Astrocyte (in vitro differentiated cells and primary cell): ENCODE measurements at regions not wholly inside any gene's neighbourhood (a gene's known extent, or its start where the extent isn't known, plus 50 kb on each side); places are given as distances from the start of the nearest gene placed in this dataset.
A peak's percentile ranks its signal among the peaks of the same experiment; 100 is the strongest.

ENCODE experiments used
- DNase-seq: peaks from one replicate; pipeline ENCODE4 v3.0.0-alpha.2; 2010; ENCODE audit warnings: low read depth
- FAIRE-seq: peaks from 2 replicates; lab custom pipeline; 2011; peaks lifted over from hg19 to GRCh38; lab: Jason Lieb, UNC
- H2AFZ ChIP-seq: 2 replicates; pipeline ENCODE4 v1.6.0; 2012; ENCODE audit warnings: low read depth, low read length, inconsistent platforms
- H3K27ac ChIP-seq: 2 replicates; pipeline ENCODE4 v1.5.1; 2011; ENCODE audit warnings: low read depth, low read length, inconsistent platforms
- H3K27me3 ChIP-seq: 2 replicates; pipeline ENCODE4 v1.6.0; 2011; ENCODE audit warnings: low read length, inconsistent platforms; ENCODE audit not compliant: insufficient read depth
- H3K36me3 ChIP-seq: 2 replicates; pipeline ENCODE4 v1.5.1; 2011; ENCODE audit warnings: low read length, inconsistent platforms; ENCODE audit not compliant: insufficient read depth
- H3K4me1 ChIP-seq: 2 replicates; pipeline ENCODE4 v1.5.1; 2011; ENCODE audit warnings: low read length, inconsistent platforms; ENCODE audit not compliant: insufficient read depth
- H3K4me2 ChIP-seq: 2 replicates; pipeline ENCODE4 v1.6.0; 2012; ENCODE audit warnings: low read length, inconsistent platforms
- H3K4me3 ChIP-seq: 2 replicates; pipeline ENCODE4 v1.5.1; 2011; ENCODE audit warnings: low read depth, mild to moderate bottlenecking, low read length, inconsistent platforms; ENCODE audit not compliant: insufficient read depth
- H3K79me2 ChIP-seq: 2 replicates; pipeline ENCODE4 v1.6.0; 2012; ENCODE audit warnings: mild to moderate bottlenecking, low read length, inconsistent platforms; ENCODE audit not compliant: insufficient read depth
- H3K9ac ChIP-seq: 2 replicates; pipeline ENCODE4 v1.6.0; 2012; ENCODE audit warnings: mild to moderate bottlenecking, low read length, inconsistent platforms
- H3K9me3 ChIP-seq: 2 replicates; pipeline ENCODE4 v1.5.1; 2012; ENCODE audit warnings: low read depth, mild to moderate bottlenecking, low read length, inconsistent platforms; ENCODE audit not compliant: insufficient read depth
- H4K20me1 ChIP-seq: 2 replicates; pipeline ENCODE4 v1.6.0; 2012; ENCODE audit warnings: low read length, inconsistent platforms; ENCODE audit not compliant: insufficient read depth
- H3K27ac Mint-ChIP-seq: one replicate; pipeline ENCODE4 v1.8.0; 2021; ENCODE audit warnings: mild to moderate bottlenecking, mixed read lengths; ENCODE audit not compliant: unreplicated experiment
- H3K27me3 Mint-ChIP-seq: one replicate; pipeline ENCODE4 v1.8.0; 2021; ENCODE audit warnings: low read depth, mixed read lengths; ENCODE audit not compliant: unreplicated experiment
- H3K36me3 Mint-ChIP-seq: one replicate; pipeline ENCODE4 v1.8.0; 2021; ENCODE audit warnings: low read depth, mixed read lengths; ENCODE audit not compliant: unreplicated experiment
- H3K4me1 Mint-ChIP-seq: one replicate; pipeline ENCODE4 v1.8.0; 2021; ENCODE audit warnings: low read depth, mixed read lengths; ENCODE audit not compliant: unreplicated experiment
- H3K4me3 Mint-ChIP-seq: one replicate; pipeline ENCODE4 v1.8.0; 2021; ENCODE audit warnings: mild to moderate bottlenecking, moderate library complexity, mixed read lengths; ENCODE audit not compliant: unreplicated experiment
- H3K9me3 Mint-ChIP-seq: one replicate; pipeline ENCODE4 v1.8.0; 2021; ENCODE audit warnings: mild to moderate bottlenecking, mixed read lengths; ENCODE audit not compliant: unreplicated experiment
- EZH2 ChIP-seq: IDR thresholded peaks from 2 replicates; pipeline ENCODE4 v1.6.1; 2012; ENCODE audit warnings: mild to moderate bottlenecking, low read length, inconsistent platforms; ENCODE audit not compliant: insufficient read depth
- TF ChIP-seq, protein P1 (sequence below): IDR thresholded peaks from 2 replicates; pipeline ENCODE4 v1.5.1; 2011; ENCODE audit warnings: low read depth, mild to moderate bottlenecking, inconsistent platforms, low read length, moderate library complexity; ENCODE audit not compliant: insufficient read depth

GRCh38 chr4:32506067-32506466, 1785.9 kb downstream of the PCDH7 start:
- Histone ChIP-seq H4K20me1 (no peaks in the 10 kb centered on the region), H3K36me3 (no peaks in the 10 kb centered on the region), H3K4me1 (no peaks in the 10 kb centered on the region), H3K79me2 (no peaks in the 10 kb centered on the region), H3K4me2 (no peak overlapping the region), H3K9me3 (no peaks in the 10 kb centered on the region), H2AFZ (no peak overlapping the region), H3K27me3 (no peaks in the 10 kb centered on the region), H3K9ac (no peak overlapping the region), H3K4me3 (no peak overlapping the region), H3K27ac (no peak overlapping the region)
- H3K4me3 Mint-ChIP-seq: no peak overlapping the region
- H3K27me3 Mint-ChIP-seq: no peaks in the 10 kb centered on the region
- no peak overlapping the region for H3K27ac Mint-ChIP-seq
- no peaks in the 10 kb centered on the region for H3K36me3 Mint-ChIP-seq
- DNase-seq: no peak
- TF ChIP-seq, protein P1, sequence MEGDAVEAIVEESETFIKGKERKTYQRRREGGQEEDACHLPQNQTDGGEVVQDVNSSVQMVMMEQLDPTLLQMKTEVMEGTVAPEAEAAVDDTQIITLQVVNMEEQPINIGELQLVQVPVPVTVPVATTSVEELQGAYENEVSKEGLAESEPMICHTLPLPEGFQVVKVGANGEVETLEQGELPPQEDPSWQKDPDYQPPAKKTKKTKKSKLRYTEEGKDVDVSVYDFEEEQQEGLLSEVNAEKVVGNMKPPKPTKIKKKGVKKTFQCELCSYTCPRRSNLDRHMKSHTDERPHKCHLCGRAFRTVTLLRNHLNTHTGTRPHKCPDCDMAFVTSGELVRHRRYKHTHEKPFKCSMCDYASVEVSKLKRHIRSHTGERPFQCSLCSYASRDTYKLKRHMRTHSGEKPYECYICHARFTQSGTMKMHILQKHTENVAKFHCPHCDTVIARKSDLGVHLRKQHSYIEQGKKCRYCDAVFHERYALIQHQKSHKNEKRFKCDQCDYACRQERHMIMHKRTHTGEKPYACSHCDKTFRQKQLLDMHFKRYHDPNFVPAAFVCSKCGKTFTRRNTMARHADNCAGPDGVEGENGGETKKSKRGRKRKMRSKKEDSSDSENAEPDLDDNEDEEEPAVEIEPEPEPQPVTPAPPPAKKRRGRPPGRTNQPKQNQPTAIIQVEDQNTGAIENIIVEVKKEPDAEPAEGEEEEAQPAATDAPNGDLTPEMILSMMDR: no peak
- TF ChIP-seq EZH2: no peak
- peaks cover 2% of the 10 kb centered on the region for H3K9me3 Mint-ChIP-seq
- H3K4me1 Mint-ChIP-seq: no peaks in the 10 kb centered on the region
- no peak for FAIRE-seq

GRCh38 chr4:32519060-32519459, 1798.9 kb downstream of the PCDH7 start:
- Mint-ChIP-seq H3K4me1 (no peaks in the 10 kb centered on the region), H3K27ac (no peak overlapping the region), H3K4me3 (no peak overlapping the region), H3K27me3 (no peaks in the 10 kb centered on the region), H3K36me3 (no peaks in the 10 kb centered on the region), H3K9me3 (no peaks in the 10 kb centered on the region)
- Histone ChIP-seq H3K36me3 (no peaks in the 10 kb centered on the region), H4K20me1 (no peaks in the 10 kb centered on the region), H3K9me3 (no peaks in the 10 kb centered on the region), H3K9ac (peak overlapping the region; percentile 43), H3K4me1 (no peaks in the 10 kb centered on the region), H2AFZ (peak overlapping the region; percentile 72), H3K4me2 (peak overlapping the region; percentile 74), H3K27me3 (no peaks in the 10 kb centered on the region), H3K79me2 (no peaks in the 10 kb centered on the region), H3K27ac (no peak overlapping the region), H3K4me3 (peak overlapping the region; percentile 33)
- no peak for FAIRE-seq
- TF ChIP-seq, protein P1: no peak
- TF ChIP-seq EZH2: no peak
- no peak for DNase-seq

GRCh38 chr4:32525420-32525819, 1805.3 kb downstream of the PCDH7 start:
- Histone ChIP-seq H3K9ac (no peak overlapping the region), H4K20me1 (no peaks in the 10 kb centered on the region), H3K4me3 (no peak overlapping the region), H3K4me2 (no peak overlapping the region), H3K27ac (no peak overlapping the region), H3K36me3 (no peaks in the 10 kb centered on the region), H3K4me1 (no peaks in the 10 kb centered on the region), H3K27me3 (no peaks in the 10 kb centered on the region), H3K79me2 (no peaks in the 10 kb centered on the region), H3K9me3 (no peaks in the 10 kb centered on the region), H2AFZ (no peak overlapping the region)
- DNase-seq: no peak
- Mint-ChIP-seq H3K9me3 (no peaks in the 10 kb centered on the region), H3K4me1 (no peaks in the 10 kb centered on the region), H3K4me3 (no peak overlapping the region), H3K27me3 (no peaks in the 10 kb centered on the region), H3K27ac (no peak overlapping the region), H3K36me3 (no peaks in the 10 kb centered on the region)
- FAIRE-seq: no peak
- TF ChIP-seq EZH2: no peak
- TF ChIP-seq, protein P1: no peak
